LNCAP (cell line): ENCODE measurements at regions not wholly inside any gene's neighbourhood (a gene's known extent, or its start where the extent isn't known, plus 50 kb on each side); places are given as distances from the start of the nearest gene placed in this dataset.

Experiments
- TF ChIP-seq, protein P1 (sequence below): fragments of 450-650 bp; IDR thresholded peaks from 2 replicates; pipeline ENCODE4 v1.5.1; 2017; ENCODE audit warnings: mild to moderate bottlenecking

DNA sequence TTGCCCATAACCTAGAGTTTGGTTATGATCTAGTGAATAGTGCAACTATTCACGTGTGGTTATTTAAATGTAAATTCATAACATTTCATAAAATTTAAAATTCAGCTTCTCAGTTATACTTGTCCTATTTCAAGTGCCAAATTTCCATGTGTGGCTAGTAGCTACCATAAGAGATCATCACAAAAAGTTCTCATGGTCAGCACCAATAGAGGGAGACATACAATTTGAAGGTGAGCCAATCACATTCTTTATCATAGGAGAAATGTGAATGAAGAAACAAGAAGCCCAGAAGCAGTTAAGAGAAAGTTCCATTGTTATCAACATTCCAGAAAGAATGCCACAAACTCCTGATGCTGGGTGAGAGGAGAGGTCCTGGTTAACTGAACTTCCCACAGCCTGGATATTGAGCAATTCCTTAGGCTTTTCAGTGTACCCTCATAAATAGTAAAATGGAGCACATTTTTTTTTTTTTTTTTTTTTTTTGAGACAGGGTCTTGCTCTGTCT, 892.9 kb upstream of the USP15 start:
- TF ChIP-seq, protein P1, sequence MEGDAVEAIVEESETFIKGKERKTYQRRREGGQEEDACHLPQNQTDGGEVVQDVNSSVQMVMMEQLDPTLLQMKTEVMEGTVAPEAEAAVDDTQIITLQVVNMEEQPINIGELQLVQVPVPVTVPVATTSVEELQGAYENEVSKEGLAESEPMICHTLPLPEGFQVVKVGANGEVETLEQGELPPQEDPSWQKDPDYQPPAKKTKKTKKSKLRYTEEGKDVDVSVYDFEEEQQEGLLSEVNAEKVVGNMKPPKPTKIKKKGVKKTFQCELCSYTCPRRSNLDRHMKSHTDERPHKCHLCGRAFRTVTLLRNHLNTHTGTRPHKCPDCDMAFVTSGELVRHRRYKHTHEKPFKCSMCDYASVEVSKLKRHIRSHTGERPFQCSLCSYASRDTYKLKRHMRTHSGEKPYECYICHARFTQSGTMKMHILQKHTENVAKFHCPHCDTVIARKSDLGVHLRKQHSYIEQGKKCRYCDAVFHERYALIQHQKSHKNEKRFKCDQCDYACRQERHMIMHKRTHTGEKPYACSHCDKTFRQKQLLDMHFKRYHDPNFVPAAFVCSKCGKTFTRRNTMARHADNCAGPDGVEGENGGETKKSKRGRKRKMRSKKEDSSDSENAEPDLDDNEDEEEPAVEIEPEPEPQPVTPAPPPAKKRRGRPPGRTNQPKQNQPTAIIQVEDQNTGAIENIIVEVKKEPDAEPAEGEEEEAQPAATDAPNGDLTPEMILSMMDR: peak; percentile 50; the same call in 1 of the 2 replicates

DNA sequence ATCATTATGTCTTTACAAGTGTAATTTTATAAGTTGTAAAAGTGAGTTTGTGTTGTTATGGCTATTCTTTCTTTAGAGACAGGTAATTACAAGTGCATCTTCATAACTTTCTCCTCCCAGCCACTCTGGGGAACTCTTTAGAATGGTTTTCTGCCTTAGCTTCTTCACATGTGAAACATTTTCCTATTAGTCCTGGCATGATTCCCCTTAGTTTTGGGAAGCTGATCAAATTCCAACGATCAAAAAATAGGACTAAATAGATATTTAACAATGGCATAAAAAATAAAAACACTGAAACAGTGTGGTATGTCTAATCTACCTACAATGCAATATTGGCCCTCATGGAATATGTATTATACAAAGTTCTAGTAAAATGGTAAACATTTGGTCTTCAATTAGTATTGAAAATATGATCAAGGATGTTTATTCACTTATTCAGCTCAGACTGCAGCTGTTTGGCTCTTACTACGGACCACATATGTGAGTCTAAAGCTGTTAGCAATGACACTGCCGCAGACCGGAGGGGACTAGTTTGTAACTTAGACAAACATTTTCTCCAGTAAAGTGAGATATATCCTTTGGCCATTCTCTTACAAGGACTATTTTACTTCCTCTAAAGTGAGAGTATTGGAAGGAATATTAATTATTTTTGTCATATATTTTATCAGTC, 890.8 kb upstream of the USP15 start:
- TF ChIP-seq, protein P1: no peak

DNA sequence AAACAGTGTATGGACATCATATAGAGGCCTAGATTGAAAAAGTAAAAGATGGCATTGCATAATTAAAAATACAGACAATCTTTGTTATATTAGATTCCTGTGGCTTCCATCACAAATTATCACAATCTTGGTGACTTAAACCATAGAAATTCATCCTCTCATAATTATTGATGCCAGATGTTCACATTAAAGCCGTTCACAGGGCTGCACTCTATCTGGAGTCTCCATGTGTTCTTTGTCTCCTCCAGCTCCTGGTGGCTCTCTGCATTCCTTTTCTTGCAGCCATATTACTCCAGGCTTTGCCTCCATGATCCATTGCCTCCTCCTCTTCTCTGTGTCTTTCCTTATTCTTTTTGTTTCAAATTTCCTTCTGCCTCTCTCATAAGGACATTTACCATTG, 875.7 kb upstream of the USP15 start:
- TF ChIP-seq, protein P1: no peak

DNA sequence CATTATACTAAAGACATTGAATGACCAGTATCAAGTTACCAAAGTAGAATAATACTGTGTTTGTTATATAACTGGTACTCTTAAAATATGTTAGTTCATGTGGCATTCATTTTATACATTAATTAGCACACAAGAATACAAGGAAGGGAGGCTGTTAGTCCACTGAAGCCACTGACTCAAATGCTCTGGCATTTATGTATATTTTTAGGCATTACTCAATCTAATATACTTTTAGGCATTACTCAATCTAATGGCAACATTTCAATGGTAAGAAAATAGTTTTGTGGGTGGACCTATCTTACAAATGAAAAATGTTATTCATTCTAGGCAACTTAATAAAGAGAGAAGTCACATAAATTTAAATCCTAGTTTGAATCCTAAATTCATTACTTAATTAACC, 874.4 kb upstream of the USP15 start:
- TF ChIP-seq, protein P1: no peak

DNA sequence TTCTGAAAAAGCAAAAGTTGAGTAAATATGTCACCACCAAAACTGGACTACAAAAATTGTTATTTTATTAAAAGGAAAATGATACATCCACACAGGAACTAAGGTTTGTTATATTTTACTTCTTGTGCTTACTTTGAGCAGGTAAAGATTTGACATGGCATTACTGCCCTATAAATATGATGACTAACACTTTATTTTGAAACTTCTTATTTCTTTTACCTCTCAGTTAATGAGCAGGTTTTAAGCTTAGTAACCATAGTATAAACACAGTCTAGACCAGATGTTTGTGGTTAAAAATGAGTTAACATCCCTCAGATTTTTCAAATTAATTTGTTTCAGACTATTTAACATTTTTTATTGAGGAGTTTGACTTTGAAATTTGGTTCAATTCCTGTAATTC, 862.5 kb upstream of the USP15 start:
- TF ChIP-seq, protein P1: no peak

DNA sequence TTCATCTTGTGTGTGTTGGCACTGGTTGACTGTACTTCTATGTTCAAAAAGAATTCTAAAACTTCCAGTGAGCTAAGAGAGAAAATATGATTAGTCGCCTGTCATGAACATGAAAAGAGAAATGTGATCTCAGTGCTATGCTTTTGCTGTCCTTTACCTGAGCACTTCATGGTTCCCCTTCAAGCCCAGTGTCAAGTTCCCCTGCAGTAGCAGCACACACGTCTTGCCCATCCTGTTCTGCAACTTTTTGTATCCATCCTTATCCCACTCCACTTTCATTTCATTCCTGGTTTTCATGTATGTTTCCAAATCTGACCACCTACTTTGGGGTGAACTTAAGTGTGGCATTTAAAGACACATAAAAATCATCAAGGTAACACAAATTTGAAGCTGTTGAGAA, 848.0 kb upstream of the USP15 start:
- TF ChIP-seq, protein P1: no peak

DNA sequence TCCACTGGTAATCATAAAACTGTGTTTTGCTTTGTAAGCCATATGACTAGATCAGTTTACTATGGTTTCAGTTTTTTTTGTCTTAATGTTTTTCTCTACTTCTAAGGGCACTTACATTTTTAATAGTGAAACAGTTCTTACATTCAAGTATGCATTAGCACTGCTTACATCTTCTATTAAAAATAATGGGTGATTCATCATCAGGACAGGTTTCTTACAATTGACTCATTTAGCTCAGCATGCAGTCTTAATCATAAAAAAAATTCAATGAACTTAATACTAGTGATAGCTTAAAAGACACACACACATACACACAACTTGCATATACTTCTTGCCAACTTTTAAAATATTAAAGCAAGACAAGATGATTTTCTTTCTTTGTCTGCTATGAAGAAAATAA, 845.7 kb upstream of the USP15 start:
- TF ChIP-seq, protein P1: no peak

DNA sequence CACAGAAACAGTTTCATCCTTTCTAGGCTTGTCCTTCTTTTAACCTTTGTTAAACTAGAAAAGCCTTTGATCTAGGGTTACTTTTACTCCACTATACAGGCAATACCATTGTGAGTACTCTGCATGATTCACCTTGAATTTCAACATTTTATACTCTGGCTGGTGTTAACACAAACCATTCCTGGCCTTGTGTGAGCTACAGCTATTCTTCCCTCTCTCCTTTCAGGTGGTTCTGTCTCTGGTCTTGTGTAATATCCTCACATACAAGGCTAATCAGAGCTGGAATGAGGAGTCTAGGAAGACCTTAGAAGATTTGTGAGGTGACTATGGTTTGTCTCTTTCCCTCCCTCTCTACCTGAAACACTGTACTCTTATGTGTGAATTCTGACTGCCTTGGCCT, 837.4 kb upstream of the USP15 start:
- TF ChIP-seq, protein P1: no peak
